ENCODE measurements at regions not wholly inside any gene's neighbourhood (a gene's known extent, or its start where the extent isn't known, plus 50 kb on each side); places are given as distances from the start of the nearest gene placed in this dataset.

DNA sequence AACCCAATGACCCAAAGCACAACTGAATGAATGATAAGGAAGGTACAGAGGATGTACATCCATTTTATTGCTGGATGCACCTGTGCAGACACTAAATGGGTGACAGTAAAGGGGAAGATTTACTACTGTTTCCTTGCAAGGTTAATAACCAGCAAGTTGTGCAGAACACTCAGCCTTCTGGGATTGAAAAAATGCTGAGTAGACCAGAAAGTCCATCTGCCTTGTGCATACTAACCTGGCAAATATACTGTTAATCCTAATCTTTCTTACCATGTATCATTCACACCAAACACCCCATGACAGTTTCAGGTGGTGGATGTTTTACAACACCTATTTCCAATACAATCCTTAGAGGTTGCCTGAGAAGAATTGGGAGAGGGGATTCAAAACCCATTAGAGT lies 814.1 kb upstream of the NRXN1 start:
- Histone ChIP-seq H3K36me3 (ENCODE audit: low read depth) (no peaks in the 10 kb centered on the region), H4K20me1 (ENCODE audit: insufficient read depth) (no peaks in the 10 kb centered on the region), H3K4me2 (no peak overlapping the region), H3K4me1 (replicated peaks; ENCODE audit: insufficient read depth) (no peaks in the 10 kb centered on the region), H3K27ac (no peak overlapping the region), H3F3A (ENCODE audit: insufficient read depth, low read depth) (no peaks in the 10 kb centered on the region), H3K9me3 (ENCODE audit: insufficient read depth, low read depth) (peaks cover 3% of the 10 kb centered on the region; the same call in 1 of the 2 replicates), H2AFZ (no peak overlapping the region), H3K27me3 (ENCODE audit: insufficient read depth, low read depth) (no peaks in the 10 kb centered on the region), H3K9me2 (ENCODE audit: insufficient read depth) (no peaks in the 10 kb centered on the region; the same call in 1 of the 2 replicates), H3K79me2 (ENCODE audit: low read depth) (no peaks in the 10 kb centered on the region), H3K4me3 (no peak overlapping the region)
- ChIA-PET CTCF (no interaction called here), POLR2A (ENCODE audit: unreplicated experiment) (no interaction called here)
- no TSS peak for BruUV-seq (replicated peaks)
- intact Hi-C loops (cut with micrococcal nuclease; ENCODE audit: unreplicated experiment): no loop called here
- DNase-seq: no peak
- TF ChIP-seq EZH2 (IDR thresholded peaks at IDR 0.05; ENCODE audit: low read depth) (no peak), CTCF (conservative IDR thresholded peaks at IDR 0.05) (no peak)

GRCh38 chr2:51844596-51844995 lies 812.7 kb upstream of the NRXN1 start:
- no peak overlapping the region for H3K4me3 ChIP-seq
- POLR2A ChIA-PET (ENCODE audit: unreplicated experiment): no interaction called here
- H3F3A ChIP-seq (ENCODE audit: insufficient read depth, low read depth): no peaks in the 10 kb centered on the region
- no peak overlapping the region for H2AFZ ChIP-seq
- no TSS peak for BruUV-seq (replicated peaks)
- DNase-seq: no peak
- H3K4me1 ChIP-seq (replicated peaks; ENCODE audit: insufficient read depth): no peaks in the 10 kb centered on the region
- CTCF ChIA-PET: no interaction called here
- no peaks in the 10 kb centered on the region; the same call in 1 of the 2 replicates for H3K9me3 ChIP-seq (ENCODE audit: insufficient read depth, low read depth)
- H4K20me1 ChIP-seq (ENCODE audit: insufficient read depth): no peaks in the 10 kb centered on the region
- H3K9me2 ChIP-seq (ENCODE audit: insufficient read depth): no peaks in the 10 kb centered on the region; the same call in 1 of the 2 replicates
- no peaks in the 10 kb centered on the region for H3K27me3 ChIP-seq (ENCODE audit: insufficient read depth, low read depth)
- H3K79me2 ChIP-seq (ENCODE audit: low read depth): no peaks in the 10 kb centered on the region
- no peak overlapping the region for H3K27ac ChIP-seq
- intact Hi-C loops (cut with micrococcal nuclease; ENCODE audit: unreplicated experiment): no loop called here
- H3K4me2 ChIP-seq: no peak overlapping the region
- TF ChIP-seq CTCF (conservative IDR thresholded peaks at IDR 0.05): no peak
- no peaks in the 10 kb centered on the region for H3K36me3 ChIP-seq (ENCODE audit: low read depth)

GRCh38 chr2:51829477-51829876 lies 797.5 kb upstream of the NRXN1 start:
- H3K4me1 ChIP-seq (replicated peaks; ENCODE audit: insufficient read depth): no peaks in the 10 kb centered on the region
- no peak overlapping the region for H3K27ac ChIP-seq
- no peak overlapping the region; the same call in 1 of the 2 replicates for H2AFZ ChIP-seq
- no peaks in the 10 kb centered on the region for H3K9me2 ChIP-seq (ENCODE audit: insufficient read depth)
- H3K36me3 ChIP-seq (ENCODE audit: low read depth): no peaks in the 10 kb centered on the region
- POLR2A ChIA-PET (ENCODE audit: unreplicated experiment): no interaction called here
- intact Hi-C loops (cut with micrococcal nuclease; ENCODE audit: unreplicated experiment): no loop called here
- H3K9me3 ChIP-seq (ENCODE audit: insufficient read depth, low read depth): no peaks in the 10 kb centered on the region; the same call in 1 of the 2 replicates
- DNase-seq: no peak
- no TSS peak for BruUV-seq (replicated peaks)
- no peaks in the 10 kb centered on the region for H3K27me3 ChIP-seq (ENCODE audit: insufficient read depth, low read depth)
- no peak overlapping the region for H3K4me2 ChIP-seq
- H3K79me2 ChIP-seq (ENCODE audit: low read depth): no peaks in the 10 kb centered on the region
- H3F3A ChIP-seq (ENCODE audit: insufficient read depth, low read depth): no peaks in the 10 kb centered on the region
- no peaks in the 10 kb centered on the region for H4K20me1 ChIP-seq (ENCODE audit: insufficient read depth)
- no peak overlapping the region for H3K4me3 ChIP-seq
- CTCF ChIA-PET: no interaction called here
- TF ChIP-seq CTCF (conservative IDR thresholded peaks at IDR 0.05) (no peak), EZH2 (IDR thresholded peaks at IDR 0.05; ENCODE audit: low read depth) (no peak)

Data from PC-9 (cell line).